ENCODE measurements at regions not wholly inside any gene's neighbourhood (a gene's known extent, or its start where the extent isn't known, plus 50 kb on each side); places are given as distances from the start of the nearest gene placed in this dataset.

GRCh38 chr11:98736833-98737232, 283.9 kb upstream of the CNTN5 start:
- H3K27me3 Mint-ChIP-seq (ENCODE audit: insufficient read depth, low read depth, poor library complexity), result no peaks in the 10 kb centered on the region
- peaks cover 3% of the 10 kb centered on the region; the same call in 1 of the 3 replicates for H3K36me3 Mint-ChIP-seq (ENCODE audit: low read depth)
- ATAC-seq (no peak), DNase-seq (ENCODE audit: low spot score) (no peak)
- Histone ChIP-seq H3K27ac (ENCODE audit: low read depth) (no peak overlapping the region), H3K4me3 (no peak overlapping the region), H3K9me2 (ENCODE audit: insufficient read depth) (0 out of 2 replicates have a peak, but pooled peaks cover 7% of the 10 kb centered on the region), H3K4me2 (no peak overlapping the region), H3F3A (replicated peaks; ENCODE audit: low read depth) (no peaks in the 10 kb centered on the region), H4K20me1 (replicated peaks; ENCODE audit: insufficient read depth) (no peaks in the 10 kb centered on the region), H3K36me3 (ENCODE audit: insufficient read depth) (no peaks in the 10 kb centered on the region), H3K79me2 (replicated peaks; ENCODE audit: insufficient read depth) (no peaks in the 10 kb centered on the region), H3K4me1 (ENCODE audit: insufficient read depth) (peaks cover 11% of the 10 kb centered on the region; the same call in 1 of the 2 replicates), H3K27me3 (ENCODE audit: insufficient read depth) (no peaks in the 10 kb centered on the region), H2AFZ (no peak overlapping the region)
- TF ChIP-seq EZH2phosphoT487 (IDR thresholded peaks at IDR 0.05; ENCODE audit: unreplicated experiment) (no peak), EZH2 (IDR thresholded peaks at IDR 0.05; ENCODE audit: low read depth, unreplicated experiment) (no peak), JUNB (IDR thresholded peaks at IDR 0.05; ENCODE audit: unreplicated experiment) (no peak), ZNF114 (CRISPR knock-in tag; IDR thresholded peaks at IDR 0.05) (no peak), STAT1 (IDR thresholded peaks at IDR 0.05; ENCODE audit: unreplicated experiment) (no peak), CREB1 (CRISPR knock-in tag; IDR thresholded peaks at IDR 0.05; ENCODE audit: low read depth) (no peak), ZNF331 (CRISPR knock-in tag; IDR thresholded peaks at IDR 0.05; ENCODE audit: low read depth) (no peak), ETS1 (IDR thresholded peaks at IDR 0.05) (no peak), NANOG (IDR thresholded peaks at IDR 0.05; ENCODE audit: borderline replicate concordance) (no peak), POLR2AphosphoS5 (IDR thresholded peaks at IDR 0.05; ENCODE audit: low read depth) (no peak)
- TF ChIP-seq, protein P1, sequence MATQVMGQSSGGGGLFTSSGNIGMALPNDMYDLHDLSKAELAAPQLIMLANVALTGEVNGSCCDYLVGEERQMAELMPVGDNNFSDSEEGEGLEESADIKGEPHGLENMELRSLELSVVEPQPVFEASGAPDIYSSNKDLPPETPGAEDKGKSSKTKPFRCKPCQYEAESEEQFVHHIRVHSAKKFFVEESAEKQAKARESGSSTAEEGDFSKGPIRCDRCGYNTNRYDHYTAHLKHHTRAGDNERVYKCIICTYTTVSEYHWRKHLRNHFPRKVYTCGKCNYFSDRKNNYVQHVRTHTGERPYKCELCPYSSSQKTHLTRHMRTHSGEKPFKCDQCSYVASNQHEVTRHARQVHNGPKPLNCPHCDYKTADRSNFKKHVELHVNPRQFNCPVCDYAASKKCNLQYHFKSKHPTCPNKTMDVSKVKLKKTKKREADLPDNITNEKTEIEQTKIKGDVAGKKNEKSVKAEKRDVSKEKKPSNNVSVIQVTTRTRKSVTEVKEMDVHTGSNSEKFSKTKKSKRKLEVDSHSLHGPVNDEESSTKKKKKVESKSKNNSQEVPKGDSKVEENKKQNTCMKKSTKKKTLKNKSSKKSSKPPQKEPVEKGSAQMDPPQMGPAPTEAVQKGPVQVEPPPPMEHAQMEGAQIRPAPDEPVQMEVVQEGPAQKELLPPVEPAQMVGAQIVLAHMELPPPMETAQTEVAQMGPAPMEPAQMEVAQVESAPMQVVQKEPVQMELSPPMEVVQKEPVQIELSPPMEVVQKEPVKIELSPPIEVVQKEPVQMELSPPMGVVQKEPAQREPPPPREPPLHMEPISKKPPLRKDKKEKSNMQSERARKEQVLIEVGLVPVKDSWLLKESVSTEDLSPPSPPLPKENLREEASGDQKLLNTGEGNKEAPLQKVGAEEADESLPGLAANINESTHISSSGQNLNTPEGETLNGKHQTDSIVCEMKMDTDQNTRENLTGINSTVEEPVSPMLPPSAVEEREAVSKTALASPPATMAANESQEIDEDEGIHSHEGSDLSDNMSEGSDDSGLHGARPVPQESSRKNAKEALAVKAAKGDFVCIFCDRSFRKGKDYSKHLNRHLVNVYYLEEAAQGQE (IDR thresholded peaks at IDR 0.05; ENCODE audit: unreplicated experiment), result no peak
- TF ChIP-seq, protein P2, sequence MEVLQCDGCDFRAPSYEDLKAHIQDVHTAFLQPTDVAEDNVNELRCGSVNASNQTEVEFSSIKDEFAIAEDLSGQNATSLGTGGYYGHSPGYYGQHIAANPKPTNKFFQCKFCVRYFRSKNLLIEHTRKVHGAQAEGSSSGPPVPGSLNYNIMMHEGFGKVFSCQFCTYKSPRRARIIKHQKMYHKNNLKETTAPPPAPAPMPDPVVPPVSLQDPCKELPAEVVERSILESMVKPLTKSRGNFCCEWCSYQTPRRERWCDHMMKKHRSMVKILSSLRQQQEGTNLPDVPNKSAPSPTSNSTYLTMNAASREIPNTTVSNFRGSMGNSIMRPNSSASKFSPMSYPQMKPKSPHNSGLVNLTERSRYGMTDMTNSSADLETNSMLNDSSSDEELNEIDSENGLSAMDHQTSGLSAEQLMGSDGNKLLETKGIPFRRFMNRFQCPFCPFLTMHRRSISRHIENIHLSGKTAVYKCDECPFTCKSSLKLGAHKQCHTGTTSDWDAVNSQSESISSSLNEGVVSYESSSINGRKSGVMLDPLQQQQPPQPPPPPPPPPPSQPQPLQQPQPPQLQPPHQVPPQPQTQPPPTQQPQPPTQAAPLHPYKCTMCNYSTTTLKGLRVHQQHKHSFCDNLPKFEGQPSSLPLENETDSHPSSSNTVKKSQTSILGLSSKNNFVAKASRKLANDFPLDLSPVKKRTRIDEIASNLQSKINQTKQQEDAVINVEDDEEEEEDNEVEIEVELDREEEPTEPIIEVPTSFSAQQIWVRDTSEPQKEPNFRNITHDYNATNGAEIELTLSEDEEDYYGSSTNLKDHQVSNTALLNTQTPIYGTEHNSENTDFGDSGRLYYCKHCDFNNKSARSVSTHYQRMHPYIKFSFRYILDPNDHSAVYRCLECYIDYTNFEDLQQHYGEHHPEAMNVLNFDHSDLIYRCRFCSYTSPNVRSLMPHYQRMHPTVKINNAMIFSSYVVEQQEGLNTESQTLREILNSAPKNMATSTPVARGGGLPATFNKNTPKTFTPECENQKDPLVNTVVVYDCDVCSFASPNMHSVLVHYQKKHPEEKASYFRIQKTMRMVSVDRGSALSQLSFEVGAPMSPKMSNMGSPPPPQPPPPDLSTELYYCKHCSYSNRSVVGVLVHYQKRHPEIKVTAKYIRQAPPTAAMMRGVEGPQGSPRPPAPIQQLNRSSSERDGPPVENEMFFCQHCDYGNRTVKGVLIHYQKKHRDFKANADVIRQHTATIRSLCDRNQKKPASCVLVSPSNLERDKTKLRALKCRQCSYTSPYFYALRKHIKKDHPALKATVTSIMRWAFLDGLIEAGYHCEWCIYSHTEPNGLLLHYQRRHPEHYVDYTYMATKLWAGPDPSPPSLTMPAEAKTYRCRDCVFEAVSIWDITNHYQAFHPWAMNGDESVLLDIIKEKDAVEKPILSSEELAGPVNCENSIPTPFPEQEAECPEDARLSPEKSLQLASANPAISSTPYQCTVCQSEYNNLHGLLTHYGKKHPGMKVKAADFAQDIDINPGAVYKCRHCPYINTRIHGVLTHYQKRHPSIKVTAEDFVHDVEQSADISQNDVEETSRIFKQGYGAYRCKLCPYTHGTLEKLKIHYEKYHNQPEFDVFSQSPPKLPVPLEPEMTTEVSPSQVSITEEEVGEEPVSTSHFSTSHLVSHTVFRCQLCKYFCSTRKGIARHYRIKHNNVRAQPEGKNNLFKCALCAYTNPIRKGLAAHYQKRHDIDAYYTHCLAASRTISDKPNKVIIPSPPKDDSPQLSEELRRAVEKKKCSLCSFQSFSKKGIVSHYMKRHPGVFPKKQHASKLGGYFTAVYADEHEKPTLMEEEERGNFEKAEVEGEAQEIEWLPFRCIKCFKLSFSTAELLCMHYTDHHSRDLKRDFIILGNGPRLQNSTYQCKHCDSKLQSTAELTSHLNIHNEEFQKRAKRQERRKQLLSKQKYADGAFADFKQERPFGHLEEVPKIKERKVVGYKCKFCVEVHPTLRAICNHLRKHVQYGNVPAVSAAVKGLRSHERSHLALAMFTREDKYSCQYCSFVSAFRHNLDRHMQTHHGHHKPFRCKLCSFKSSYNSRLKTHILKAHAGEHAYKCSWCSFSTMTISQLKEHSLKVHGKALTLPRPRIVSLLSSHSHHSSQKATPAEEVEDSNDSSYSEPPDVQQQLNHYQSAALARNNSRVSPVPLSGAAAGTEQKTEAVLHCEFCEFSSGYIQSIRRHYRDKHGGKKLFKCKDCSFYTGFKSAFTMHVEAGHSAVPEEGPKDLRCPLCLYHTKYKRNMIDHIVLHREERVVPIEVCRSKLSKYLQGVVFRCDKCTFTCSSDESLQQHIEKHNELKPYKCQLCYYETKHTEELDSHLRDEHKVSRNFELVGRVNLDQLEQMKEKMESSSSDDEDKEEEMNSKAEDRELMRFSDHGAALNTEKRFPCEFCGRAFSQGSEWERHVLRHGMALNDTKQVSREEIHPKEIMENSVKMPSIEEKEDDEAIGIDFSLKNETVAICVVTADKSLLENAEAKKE (CRISPR knock-in tag; IDR thresholded peaks at IDR 0.05), result no peak
- TF ChIP-seq, protein P3, sequence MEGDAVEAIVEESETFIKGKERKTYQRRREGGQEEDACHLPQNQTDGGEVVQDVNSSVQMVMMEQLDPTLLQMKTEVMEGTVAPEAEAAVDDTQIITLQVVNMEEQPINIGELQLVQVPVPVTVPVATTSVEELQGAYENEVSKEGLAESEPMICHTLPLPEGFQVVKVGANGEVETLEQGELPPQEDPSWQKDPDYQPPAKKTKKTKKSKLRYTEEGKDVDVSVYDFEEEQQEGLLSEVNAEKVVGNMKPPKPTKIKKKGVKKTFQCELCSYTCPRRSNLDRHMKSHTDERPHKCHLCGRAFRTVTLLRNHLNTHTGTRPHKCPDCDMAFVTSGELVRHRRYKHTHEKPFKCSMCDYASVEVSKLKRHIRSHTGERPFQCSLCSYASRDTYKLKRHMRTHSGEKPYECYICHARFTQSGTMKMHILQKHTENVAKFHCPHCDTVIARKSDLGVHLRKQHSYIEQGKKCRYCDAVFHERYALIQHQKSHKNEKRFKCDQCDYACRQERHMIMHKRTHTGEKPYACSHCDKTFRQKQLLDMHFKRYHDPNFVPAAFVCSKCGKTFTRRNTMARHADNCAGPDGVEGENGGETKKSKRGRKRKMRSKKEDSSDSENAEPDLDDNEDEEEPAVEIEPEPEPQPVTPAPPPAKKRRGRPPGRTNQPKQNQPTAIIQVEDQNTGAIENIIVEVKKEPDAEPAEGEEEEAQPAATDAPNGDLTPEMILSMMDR (conservative IDR thresholded peaks at IDR 0.05; ENCODE audit: low read depth in 2 of 2), result no peak
- peaks cover 11% of the 10 kb centered on the region for H3K4me1 Mint-ChIP-seq
- H3K9me3 Mint-ChIP-seq, result no peaks in the 10 kb centered on the region; the same call in 2 of the 3 replicates
- no peak overlapping the region for H3K27ac Mint-ChIP-seq
- H3K4me3 Mint-ChIP-seq, result no peak overlapping the region

Measured in GM23338 (cell line).